IPS-20b (cell line): ENCODE measurements at regions not wholly inside any gene's neighbourhood (a gene's known extent, or its start where the extent isn't known, plus 50 kb on each side); places are given as distances from the start of the nearest gene placed in this dataset.
"Not testable (repeated sequence)": the region's sequence is repeated elsewhere in the genome, so short reads cannot be mapped to it uniquely, and the experiment has no call there.

Experiments
- H3K27ac ChIP-seq: one replicate; pipeline ENCODE4 v1.5.1; 2013; ENCODE audit warnings: low read length
- H3K27me3 ChIP-seq: 2 replicates; pipeline ENCODE4 v1.6.1; 2013; ENCODE audit warnings: mild to moderate bottlenecking, low read length, inconsistent platforms; ENCODE audit not compliant: insufficient read depth
- H3K36me3 ChIP-seq: 2 replicates; pipeline ENCODE4 v1.6.1; 2013; ENCODE audit warnings: low read depth, mild to moderate bottlenecking, inconsistent platforms, low read length, moderate library complexity; ENCODE audit not compliant: insufficient read depth
- H3K4me1 ChIP-seq: 2 replicates; pipeline ENCODE4 v1.6.1; 2013; ENCODE audit warnings: mild to moderate bottlenecking, control low read depth, inconsistent platforms, low read length, moderate library complexity; ENCODE audit not compliant: insufficient read depth
- H3K4me3 ChIP-seq: 2 replicates; pipeline ENCODE4 v1.5.1; 2013; ENCODE audit warnings: mild to moderate bottlenecking, low read length, inconsistent platforms
- H3K9ac ChIP-seq: 2 replicates; pipeline ENCODE4 v1.6.1; 2013; ENCODE audit warnings: low read depth, mild to moderate bottlenecking, inconsistent platforms, low read length, moderate library complexity
- H3K9me3 ChIP-seq: 2 replicates; pipeline ENCODE4 v1.6.1; 2013; ENCODE audit warnings: mild to moderate bottlenecking, low read depth, low read length, inconsistent platforms; ENCODE audit not compliant: insufficient read depth

DNA sequence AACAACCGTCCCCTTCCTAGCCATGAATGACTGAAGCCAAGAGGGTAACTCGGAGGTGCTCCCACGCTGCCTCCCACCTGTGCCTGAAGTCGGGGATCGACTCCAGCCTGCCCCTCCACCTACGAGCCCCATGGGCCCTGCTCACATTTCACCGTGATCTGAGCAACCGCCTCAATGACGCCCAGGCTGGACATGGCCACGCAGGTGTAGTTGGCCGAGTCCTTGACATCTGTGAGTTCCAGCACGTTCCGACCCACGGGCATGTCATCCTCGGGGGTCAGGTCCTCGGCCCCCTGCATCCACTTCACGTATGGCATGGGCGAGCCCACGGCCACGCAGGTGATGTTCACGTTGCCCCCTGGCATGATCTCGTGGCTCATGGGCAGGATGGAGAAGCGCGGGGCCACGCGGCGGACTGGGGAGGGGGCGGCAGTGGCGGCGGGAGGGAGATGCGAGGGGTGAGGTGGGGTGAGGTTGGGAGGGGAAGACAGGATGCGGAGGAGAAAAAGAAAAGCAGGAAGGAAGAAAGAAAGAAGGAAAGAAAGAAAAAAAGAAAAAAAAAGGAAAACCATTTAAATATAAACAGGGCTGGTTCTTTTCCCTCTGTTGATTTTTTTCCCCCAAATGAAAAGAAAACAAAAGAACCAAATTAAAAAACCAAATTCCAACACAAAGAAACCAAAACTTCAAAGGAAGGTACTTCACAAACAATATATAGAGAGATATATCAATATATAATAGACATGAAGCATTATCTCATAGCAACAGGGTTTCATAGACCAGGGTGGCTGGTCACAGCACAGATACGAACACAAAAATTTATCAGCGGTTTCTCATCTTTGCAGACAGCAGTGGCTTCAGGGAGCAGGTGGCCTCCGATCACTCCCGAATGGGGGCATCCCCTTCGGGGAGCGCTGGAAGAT lies 94.7 kb downstream of the PTPRS start:
- H3K4me1 ChIP-seq = peaks cover 2% of the 10 kb centered on the region; the same call in 1 of the 2 replicates
- H3K36me3 ChIP-seq = peaks cover 48% of the 10 kb centered on the region; the same call in 1 of the 2 replicates
- H3K27me3 ChIP-seq = no peaks in the 10 kb centered on the region
- no peak overlapping the region for H3K9ac ChIP-seq
- no peak overlapping the region for H3K27ac ChIP-seq
- no peak overlapping the region for H3K4me3 ChIP-seq
- no peaks in the 10 kb centered on the region for H3K9me3 ChIP-seq

DNA sequence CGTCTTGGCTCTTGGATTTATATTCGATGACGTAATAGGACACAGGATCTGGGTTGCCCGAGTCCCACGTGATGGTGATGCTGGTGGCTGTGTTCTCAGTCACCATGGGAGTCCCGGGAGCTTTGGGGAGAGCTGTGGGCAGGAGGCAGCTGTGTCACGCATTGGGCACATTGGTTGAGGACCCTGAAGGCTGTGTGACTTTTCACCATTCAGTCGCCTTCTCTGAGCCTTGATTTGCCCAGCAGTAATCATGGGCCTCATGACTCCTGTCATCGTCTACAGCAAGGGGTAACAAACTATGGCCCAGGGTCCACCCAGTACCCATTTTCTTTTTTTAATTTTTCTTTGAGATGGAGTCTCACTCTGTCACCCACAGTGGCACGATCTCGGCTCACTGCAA lies 96.3 kb downstream of the PTPRS start:
- H3K4me1 ChIP-seq = peaks cover 2% of the 10 kb centered on the region; the same call in 1 of the 2 replicates
- H3K27ac ChIP-seq = no peak overlapping the region
- peaks cover 42% of the 10 kb centered on the region; the same call in 1 of the 2 replicates for H3K36me3 ChIP-seq
- H3K9me3 ChIP-seq = no peaks in the 10 kb centered on the region
- no peak overlapping the region for H3K9ac ChIP-seq
- no peaks in the 10 kb centered on the region for H3K27me3 ChIP-seq
- H3K4me3 ChIP-seq = no peak overlapping the region

DNA sequence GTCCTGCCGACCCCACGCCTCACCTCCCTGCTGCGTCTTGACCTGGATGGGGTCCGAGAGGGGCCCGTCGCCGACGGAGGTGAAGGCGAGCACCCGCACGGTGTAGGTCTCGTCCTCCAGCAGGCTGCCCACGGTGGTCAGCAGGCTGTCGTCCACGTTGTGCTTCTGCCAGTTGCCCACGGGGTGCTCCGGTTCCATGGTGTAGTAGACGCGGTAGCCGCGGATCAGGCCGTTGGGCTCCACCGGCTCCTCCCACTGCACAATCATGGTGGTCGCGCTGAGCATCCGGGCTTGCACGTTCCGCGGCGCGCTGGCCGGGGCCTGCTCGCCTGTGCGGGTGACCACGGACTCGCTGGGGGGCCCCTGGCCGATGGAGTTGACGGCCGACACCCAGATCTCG lies 96.7 kb downstream of the PTPRS start:
- no peak overlapping the region for H3K9ac ChIP-seq
- H3K9me3 ChIP-seq = no peaks in the 10 kb centered on the region
- no peak overlapping the region for H3K27ac ChIP-seq
- H3K27me3 ChIP-seq = no peaks in the 10 kb centered on the region
- peaks cover 2% of the 10 kb centered on the region; the same call in 1 of the 2 replicates for H3K4me1 ChIP-seq
- no peak overlapping the region for H3K4me3 ChIP-seq
- H3K36me3 ChIP-seq = peaks cover 45% of the 10 kb centered on the region; the same call in 1 of the 2 replicates

DNA sequence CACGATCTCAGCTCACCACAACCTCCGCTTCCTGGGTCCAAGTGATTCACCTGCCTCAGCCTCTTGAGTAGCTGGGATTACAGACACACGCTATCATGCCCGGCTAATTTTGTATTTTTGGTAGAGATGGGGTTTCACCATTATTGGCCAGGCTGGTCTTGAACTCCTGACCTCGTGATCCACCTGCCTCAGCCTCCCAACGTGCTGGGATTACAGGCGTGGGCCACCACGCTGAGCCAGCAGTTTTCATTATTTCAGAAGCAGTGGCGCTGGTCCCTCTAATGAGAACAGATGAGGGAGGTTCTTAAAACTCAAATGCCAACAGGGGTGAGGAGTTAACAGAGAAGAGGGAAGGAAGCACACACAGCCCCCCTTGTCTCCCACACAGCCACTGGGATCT lies 98.7 kb downstream of the PTPRS start:
- H3K27me3 ChIP-seq, H3K4me3 ChIP-seq, H3K4me1 ChIP-seq, H3K9ac ChIP-seq, H3K27ac ChIP-seq, H3K9me3 ChIP-seq: not testable (repeated sequence)
- H3K36me3 ChIP-seq = peaks cover 45% of the 10 kb centered on the region; the same call in 1 of the 2 replicates

DNA sequence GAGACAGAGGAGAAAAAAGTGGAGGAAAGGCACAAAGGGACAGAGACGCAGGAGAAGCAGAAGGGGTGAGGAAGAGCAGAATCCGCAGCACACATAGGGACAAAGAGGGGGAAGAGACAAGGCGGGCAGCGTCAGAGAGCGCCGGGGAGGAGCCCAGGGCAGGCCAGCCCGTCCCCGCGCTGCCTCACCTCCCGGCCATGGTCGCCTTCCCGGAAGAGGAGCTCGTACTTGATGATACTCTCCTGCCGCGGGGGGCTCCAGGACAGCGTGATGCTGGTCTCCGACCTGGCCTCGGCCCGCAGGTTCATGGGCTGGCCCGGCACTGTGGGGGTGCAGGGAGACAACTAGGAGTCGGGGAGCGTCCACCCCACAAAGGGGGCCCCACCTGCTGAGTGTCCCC lies 100.6 kb downstream of the PTPRS start:
- H3K4me3 ChIP-seq = no peak overlapping the region
- H3K27me3 ChIP-seq = no peaks in the 10 kb centered on the region
- H3K36me3 ChIP-seq = peaks cover 34% of the 10 kb centered on the region; the same call in 1 of the 2 replicates
- H3K9ac ChIP-seq = no peak overlapping the region
- no peaks in the 10 kb centered on the region for H3K4me1 ChIP-seq
- H3K9me3 ChIP-seq = no peaks in the 10 kb centered on the region
- H3K27ac ChIP-seq = no peak overlapping the region

DNA sequence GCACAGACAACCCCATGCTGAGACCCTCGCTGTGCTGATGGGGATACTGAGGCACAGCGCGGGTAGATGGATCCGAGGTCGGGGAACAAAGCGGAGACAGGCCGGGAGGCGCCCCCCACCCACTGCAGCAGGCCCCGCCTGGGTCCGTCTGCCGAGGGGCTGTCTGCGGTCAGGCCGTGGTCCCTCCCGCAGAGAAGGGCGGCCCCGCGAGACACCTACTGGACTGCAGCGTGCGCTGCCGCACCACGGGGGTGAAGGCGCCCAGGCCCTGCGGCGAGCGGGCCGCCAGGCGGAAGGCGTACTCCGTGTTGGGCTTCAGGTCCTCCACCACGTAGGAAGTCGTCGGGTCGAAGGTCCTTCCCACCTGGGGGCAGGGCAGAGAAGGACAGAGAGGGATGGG lies 101.9 kb downstream of the PTPRS start:
- Histone ChIP-seq H3K27ac (no peak overlapping the region), H3K4me1 (no peaks in the 10 kb centered on the region), H3K27me3 (no peaks in the 10 kb centered on the region), H3K9me3 (no peaks in the 10 kb centered on the region), H3K4me3 (no peak overlapping the region), H3K9ac (no peak overlapping the region), H3K36me3 (peaks cover 27% of the 10 kb centered on the region; the same call in 1 of the 2 replicates)

DNA sequence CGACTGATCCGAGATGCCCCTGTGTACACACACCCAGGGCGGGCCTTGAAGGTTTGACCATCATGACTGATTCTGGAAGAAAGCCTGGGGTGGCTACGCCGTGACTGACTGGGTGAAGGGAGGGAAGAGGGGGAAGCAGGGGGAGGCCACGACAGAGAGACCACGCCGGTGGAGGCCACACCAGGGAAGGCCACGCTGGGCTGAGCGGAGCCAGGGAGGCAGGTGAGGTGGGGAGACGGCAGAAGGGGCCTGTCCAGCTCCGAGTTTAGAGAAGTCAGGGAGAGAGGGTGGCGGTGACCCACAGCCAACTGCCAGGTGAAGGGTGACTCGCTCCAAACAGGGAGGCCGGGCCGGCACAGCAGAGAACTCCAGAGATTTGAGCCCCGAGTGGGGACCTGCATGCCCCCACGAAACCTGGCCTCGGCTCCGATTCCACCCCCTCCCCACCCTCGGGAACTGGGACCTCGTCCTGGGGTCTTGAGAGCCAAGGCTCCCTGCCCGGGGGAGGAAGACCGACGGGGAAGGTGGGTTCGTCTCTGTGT lies 102.6 kb downstream of the PTPRS start:
- H3K9ac ChIP-seq = no peak overlapping the region
- no peak overlapping the region for H3K27ac ChIP-seq
- H3K4me1 ChIP-seq = no peaks in the 10 kb centered on the region
- peaks cover 24% of the 10 kb centered on the region; the same call in 1 of the 2 replicates for H3K36me3 ChIP-seq
- no peaks in the 10 kb centered on the region for H3K9me3 ChIP-seq
- no peaks in the 10 kb centered on the region for H3K27me3 ChIP-seq
- H3K4me3 ChIP-seq = no peak overlapping the region

DNA sequence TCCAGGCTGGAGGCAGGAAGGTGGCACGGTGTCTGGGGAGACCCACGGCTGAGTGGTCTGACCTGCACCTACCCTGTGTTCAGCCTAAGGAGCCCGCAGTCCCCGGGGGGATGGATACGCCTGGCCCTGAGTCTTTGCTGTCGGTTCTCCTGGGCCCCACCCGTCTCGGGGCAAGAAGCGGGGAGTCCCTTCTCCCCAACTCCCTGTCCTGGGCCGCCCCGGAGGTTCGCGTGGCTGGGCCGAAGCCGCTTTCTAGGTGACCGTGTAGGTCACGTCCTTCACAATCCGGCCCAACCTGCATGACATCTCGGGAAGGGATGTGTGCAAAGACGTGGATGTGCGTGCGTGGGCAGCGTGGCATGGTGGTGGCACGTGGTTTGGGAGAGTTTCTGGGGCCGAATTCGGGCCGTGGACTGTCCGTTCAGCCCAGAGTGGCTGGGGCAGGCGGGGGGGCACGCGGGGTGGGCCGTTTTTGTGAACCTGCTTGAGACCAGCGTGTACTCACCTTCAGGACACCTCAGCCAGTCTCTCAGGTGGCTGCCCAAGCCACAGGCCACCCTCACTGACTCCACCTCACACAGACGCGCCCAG lies 103.3 kb downstream of the PTPRS start:
- H3K4me3 ChIP-seq = no peak overlapping the region
- no peak overlapping the region for H3K9ac ChIP-seq
- H3K9me3 ChIP-seq = no peaks in the 10 kb centered on the region
- H3K27ac ChIP-seq = no peak overlapping the region
- peaks cover 26% of the 10 kb centered on the region; the same call in 1 of the 2 replicates for H3K36me3 ChIP-seq
- H3K27me3 ChIP-seq = no peaks in the 10 kb centered on the region
- H3K4me1 ChIP-seq = no peaks in the 10 kb centered on the region

DNA sequence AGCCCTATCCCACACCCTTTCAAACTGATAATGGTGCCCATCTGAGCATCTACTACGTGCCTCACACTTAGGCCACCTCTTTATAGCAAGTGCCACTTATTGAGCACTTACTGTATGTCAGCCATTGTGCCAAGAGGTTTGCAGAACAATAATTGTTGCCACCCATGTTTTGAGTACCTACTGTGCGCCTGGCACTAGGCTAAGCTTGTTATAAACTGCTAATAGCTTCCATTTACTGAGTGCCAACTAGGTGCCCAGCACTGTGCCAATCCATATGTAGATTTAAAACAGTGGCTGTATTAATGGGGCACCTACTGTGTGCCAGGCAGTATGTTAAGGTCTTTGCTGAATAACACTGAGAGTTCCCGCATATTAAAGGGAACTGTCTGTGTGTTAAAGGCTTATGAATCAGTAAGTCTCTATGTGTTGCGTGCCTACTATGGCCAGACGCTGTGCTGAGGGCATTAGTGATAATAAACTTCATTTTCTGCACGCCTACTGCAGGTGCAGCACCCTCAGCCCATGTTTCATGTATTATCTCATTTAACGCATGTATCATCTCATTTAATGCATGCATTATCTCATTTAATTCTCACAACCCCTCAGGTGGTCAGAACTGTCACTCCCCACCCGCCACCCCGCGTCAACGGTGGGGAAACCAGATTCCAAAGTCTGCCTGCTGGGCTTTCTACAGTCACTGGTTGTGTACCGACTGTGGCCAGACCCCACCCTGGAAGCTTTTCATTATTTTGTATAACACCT lies 105.0 kb downstream of the PTPRS start:
- H3K9me3 ChIP-seq = no peaks in the 10 kb centered on the region
- no peaks in the 10 kb centered on the region for H3K27me3 ChIP-seq
- H3K4me3 ChIP-seq = no peak overlapping the region
- H3K4me1 ChIP-seq = no peaks in the 10 kb centered on the region
- H3K9ac ChIP-seq = no peak overlapping the region
- no peak overlapping the region for H3K27ac ChIP-seq
- peaks cover 27% of the 10 kb centered on the region for H3K36me3 ChIP-seq

DNA sequence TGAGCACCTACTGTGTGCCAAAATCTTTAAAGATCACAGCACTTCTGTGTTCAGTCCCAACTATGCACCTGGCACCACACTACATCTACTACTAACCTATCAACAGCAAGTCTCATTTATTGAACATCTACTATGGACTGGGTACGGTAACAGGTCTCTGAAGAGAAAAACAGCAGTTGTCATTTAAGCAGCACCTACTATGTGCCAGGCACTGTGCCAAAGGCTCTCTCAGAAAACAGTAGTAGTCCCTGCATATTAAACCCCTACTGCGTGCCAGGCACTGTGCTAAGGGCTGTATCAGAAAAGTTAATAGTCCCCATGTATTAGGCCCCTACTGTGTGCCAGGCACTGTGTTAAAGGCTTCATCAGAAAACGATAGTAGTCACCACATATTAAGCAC lies 106.2 kb downstream of the PTPRS start:
- peaks cover 35% of the 10 kb centered on the region for H3K36me3 ChIP-seq
- H3K4me3 ChIP-seq = no peak overlapping the region
- H3K27me3 ChIP-seq = no peaks in the 10 kb centered on the region
- no peak overlapping the region for H3K27ac ChIP-seq
- no peak overlapping the region for H3K9ac ChIP-seq
- H3K9me3 ChIP-seq = no peaks in the 10 kb centered on the region
- no peaks in the 10 kb centered on the region for H3K4me1 ChIP-seq

DNA sequence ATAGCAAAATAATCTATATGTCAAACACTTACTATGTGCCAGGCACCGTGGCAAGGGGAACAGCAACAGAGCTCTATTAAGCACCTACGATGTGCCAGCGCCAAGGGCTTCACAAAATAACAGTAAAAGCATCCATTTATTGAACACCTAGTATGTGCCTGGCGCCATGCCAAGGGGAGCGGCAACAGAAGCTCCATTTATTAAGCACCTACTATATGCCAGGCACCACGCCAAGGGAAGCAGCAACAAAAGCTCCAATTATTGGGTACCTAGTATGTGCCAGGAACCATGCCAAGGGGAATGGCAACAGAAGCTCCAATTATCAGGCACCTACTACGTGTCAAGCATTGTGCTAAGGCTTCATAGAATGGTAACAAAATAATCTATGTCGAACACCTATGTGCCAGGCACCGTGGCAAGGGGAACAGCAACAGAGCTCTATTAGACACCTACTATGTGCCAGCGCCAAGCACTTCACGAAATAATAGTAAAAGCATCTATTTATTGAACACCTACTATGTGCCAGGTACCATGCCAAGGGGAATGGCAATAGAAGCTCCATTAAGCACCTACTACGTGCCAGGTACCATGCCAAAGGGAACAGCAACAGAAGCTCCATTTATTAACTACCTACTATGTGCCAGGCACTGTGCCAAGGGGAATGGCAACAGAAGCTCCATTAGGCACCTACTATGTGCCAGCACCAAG lies 107.7 kb downstream of the PTPRS start:
- Histone ChIP-seq H3K27ac (no peak overlapping the region), H3K4me3 (no peak overlapping the region), H3K4me1 (no peaks in the 10 kb centered on the region), H3K9ac (no peak overlapping the region), H3K9me3 (no peaks in the 10 kb centered on the region), H3K27me3 (no peaks in the 10 kb centered on the region), H3K36me3 (peaks cover 29% of the 10 kb centered on the region)
